Stimulated activated CD4-positive, alpha-beta T cell treated with anti-CD3 and anti-CD28 coated beads, Interleukin-1b, Interleukin-23, amount 100 ng/mL, for 24 hours (primary cell): ENCODE measurements at regions not wholly inside any gene's neighbourhood (a gene's known extent, or its start where the extent isn't known, plus 50 kb on each side); places are given as distances from the start of the nearest gene placed in this dataset.

Experiments
- DNase-seq, 4 experiments: peaks; one replicate each; pipeline ENCODE4 v3.0.0-alpha.2; 2020; ENCODE audit warnings: low read depth in 4 of 4, low spot score in 1 of 4

GRCh38 chrX:79300856-79301255 lies 66.3 kb downstream of the ITM2A start:
- no peak for DNase-seq

- DNase-seq: no peak
These were observed 76.5 kb downstream of the ITM2A start for GRCh38 chrX:79290596-79290995.

- no peak for DNase-seq
These were observed 78.4 kb downstream of the ITM2A start for GRCh38 chrX:79288733-79289132.

- DNase-seq: no peak
These were observed 79.4 kb downstream of the ITM2A start for GRCh38 chrX:79287724-79288123.

GRCh38 chrX:79281775-79282174 lies 85.4 kb downstream of the ITM2A start:
- DNase-seq: no peak

GRCh38 chrX:79270401-79270800 lies 96.7 kb downstream of the ITM2A start:
- DNase-seq: peak in 3 of 4 experiments; percentile 46 to 56 (median 48)

- DNase-seq: no peak
These were observed 98.3 kb downstream of the ITM2A start for GRCh38 chrX:79268788-79269187.

GRCh38 chrX:79266702-79267101 lies 100.4 kb downstream of the ITM2A start:
- DNase-seq: no peak

- no peak for DNase-seq
These were observed 103.6 kb downstream of the ITM2A start for GRCh38 chrX:79263550-79263949.

- DNase-seq: peak in 1 of 4 experiments; percentile 2
These were observed 108.0 kb downstream of the ITM2A start for GRCh38 chrX:79259073-79259689.

- no peak for DNase-seq
These were observed 99.2 kb downstream of the GPR174 start for GRCh38 chrX:79243691-79244090.

GRCh38 chrX:79235899-79236298 lies 91.4 kb downstream of the GPR174 start:
- no peak for DNase-seq

GRCh38 chrX:79231662-79232061 lies 87.2 kb downstream of the GPR174 start:
- no peak for DNase-seq
